NCI-H2107 treated with DMSO at 0.1 percent for 48 hours (cell line): ENCODE measurements at regions not wholly inside any gene's neighbourhood (a gene's known extent, or its start where the extent isn't known, plus 50 kb on each side); places are given as distances from the start of the nearest gene placed in this dataset.

Experiments used
- DNase-seq: peaks from one replicate; lab custom pipeline; 2025; ENCODE audit not compliant: unreplicated experiment; lab: John Stamatoyannopoulos, UW

GRCh38 chr1:214202992-214203391 lies 78.0 kb upstream of the SMYD2 start:
- DNase-seq: no peak

- no peak for DNase-seq
Measured at GRCh38 chr1:214205053-214205452, 75.9 kb upstream of the SMYD2 start.

DNA sequence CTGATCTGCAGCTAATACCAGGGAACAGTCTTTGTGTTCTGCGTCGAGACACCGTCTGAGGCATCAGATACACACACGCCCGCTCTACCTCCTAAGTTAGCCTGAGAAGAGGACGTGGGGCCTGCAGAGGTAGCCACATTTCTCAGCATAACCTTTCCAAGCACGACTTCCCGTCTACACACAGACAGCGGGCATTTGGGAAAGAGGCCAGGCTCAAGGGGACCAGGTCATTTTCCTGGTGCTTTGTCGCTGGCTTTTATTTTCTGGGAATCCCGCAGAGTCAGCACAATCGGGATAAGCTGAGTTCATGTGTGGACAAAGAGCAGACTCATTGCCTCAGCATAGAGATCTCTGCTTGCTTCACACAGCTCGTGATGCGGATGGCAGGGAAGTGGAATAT lies 72.5 kb upstream of the SMYD2 start:
- DNase-seq: no peak

- DNase-seq: no peak
Measured at GRCh38 chr1:214209260-214209808, 71.6 kb upstream of the SMYD2 start.

DNA sequence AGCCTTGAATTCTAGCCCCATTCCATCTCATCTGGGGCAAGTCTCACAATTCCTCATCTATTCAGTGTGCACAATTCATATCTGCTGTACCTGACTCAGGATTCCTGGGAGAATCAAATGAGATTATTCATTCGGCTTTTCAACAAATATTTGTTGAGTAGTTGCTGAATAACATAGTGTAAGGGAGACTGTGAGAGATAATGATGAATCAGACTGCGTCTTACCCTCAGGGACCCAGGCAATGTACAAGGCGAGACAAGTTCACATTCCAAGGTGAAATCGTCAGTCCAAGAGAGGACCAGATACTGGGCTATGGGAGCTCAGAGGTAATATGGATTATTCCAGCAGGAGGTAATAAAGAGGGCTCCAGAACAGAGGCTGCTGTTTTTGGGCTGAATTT lies 67.8 kb upstream of the SMYD2 start:
- DNase-seq: no peak

- DNase-seq: no peak
Measured at GRCh38 chr1:214214851-214215250, 66.1 kb upstream of the SMYD2 start.

DNA sequence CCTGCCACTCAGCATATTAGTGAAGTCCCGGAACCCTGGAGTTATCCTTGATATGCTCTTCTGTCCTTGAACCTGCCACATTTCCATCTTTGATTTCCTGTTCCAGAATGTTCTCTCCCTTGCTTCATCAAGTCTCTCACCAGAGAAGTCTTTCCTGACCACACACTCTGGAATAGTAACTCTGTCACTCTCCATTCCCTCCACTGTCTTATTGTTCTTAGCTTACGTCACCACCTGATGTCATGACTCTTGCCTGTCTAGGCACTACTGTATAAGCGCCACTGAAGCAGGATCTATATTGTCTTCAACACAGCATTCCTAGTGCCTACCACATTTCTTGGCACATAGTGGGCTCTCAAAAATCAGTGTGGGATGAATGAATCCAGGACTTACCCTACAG lies 65.4 kb upstream of the SMYD2 start:
- no peak for DNase-seq

- no peak for DNase-seq
Measured at GRCh38 chr1:214216021-214216420, 64.9 kb upstream of the SMYD2 start.

- no peak for DNase-seq
Measured at GRCh38 chr1:214216779-214217178, 64.2 kb upstream of the SMYD2 start.

- no peak for DNase-seq
Measured at GRCh38 chr1:214219902-214220301, 61.1 kb upstream of the SMYD2 start.

GRCh38 chr1:214220891-214221290 lies 60.1 kb upstream of the SMYD2 start:
- no peak for DNase-seq

- no peak for DNase-seq
Measured at GRCh38 chr1:214224611-214225354, 56.2 kb upstream of the SMYD2 start.

GRCh38 chr1:214228976-214229375 lies 52.0 kb upstream of the SMYD2 start:
- DNase-seq: no peak

GRCh38 chr1:214229736-214230135 lies 51.2 kb upstream of the SMYD2 start:
- no peak for DNase-seq
